Endothelial cell of umbilical vein (primary cell): ENCODE measurements at regions not wholly inside any gene's neighbourhood (a gene's known extent, or its start where the extent isn't known, plus 50 kb on each side); places are given as distances from the start of the nearest gene placed in this dataset.

Source experiments
- BruUV-seq: library from RNA; stranded (reverse); fragments of 400-500 nt; replicated peaks from 2 replicates; lab custom pipeline; 2021; lab: Mats Ljungman, UMichigan
- CTCF ChIA-PET: fragments of 300-600, 350-600 bp; sonication (Branson Sonifier 250); formaldehyde crosslinking; loops from one replicate; lab custom pipeline; 2021; ENCODE audit warnings: antibody characterized with exemption, inconsistent platforms; lab: Charles Lee
- POLR2A ChIA-PET: fragments of 300-600, 350-600 bp; sonication (Branson Sonifier 250); formaldehyde crosslinking; loops from one replicate; lab custom pipeline; 2021; ENCODE audit warnings: antibody characterized with exemption, inconsistent platforms; lab: Charles Lee
- DNase-seq: peaks from one replicate; pipeline ENCODE4 v3.0.0-alpha.2; 2011; ENCODE audit warnings: low read depth, low spot score
- FAIRE-seq: peaks from 2 replicates; lab custom pipeline; 2011; peaks lifted over from hg19 to GRCh38; lab: Jason Lieb, UNC
- H2AFZ ChIP-seq: 2 replicates; pipeline ENCODE4 v1.6.0; 2012; ENCODE audit warnings: low read depth, low read length, control low read depth, inconsistent platforms
- H3K27ac ChIP-seq: 2 replicates; pipeline ENCODE4 v1.5.1; 2011; ENCODE audit warnings: low read depth, mild to moderate bottlenecking, control low read depth, low read length, moderate library complexity; ENCODE audit not compliant: insufficient read depth
- H3K27me3 ChIP-seq, 2 experiments: 2 replicates each; pipeline versions ENCODE4 v1.6.0 to v1.6.1; 2011; ENCODE audit warnings: low read length in 2 of 2, mixed read lengths in 1 of 2; ENCODE audit not compliant: control insufficient read depth in 2 of 2, insufficient read depth in 2 of 2
- H3K36me3 ChIP-seq, 2 experiments: 2 replicates in 1 of 2; 3 replicates in 1 of 2; pipeline ENCODE4 v1.5.1; 2011; ENCODE audit warnings: low read length in 2 of 2, mild to moderate bottlenecking in 1 of 2, moderate library complexity in 1 of 2; ENCODE audit not compliant: control insufficient read depth in 2 of 2, insufficient read depth in 2 of 2; ENCODE audit errors: extremely low read depth in 1 of 2
- H3K4me1 ChIP-seq: 3 replicates; pipeline ENCODE4 v1.5.1; 2011; ENCODE audit warnings: mild to moderate bottlenecking, low read length; ENCODE audit not compliant: control insufficient read depth, insufficient read depth; ENCODE audit errors: extremely low read depth
- H3K4me2 ChIP-seq: 2 replicates; pipeline ENCODE4 v1.6.1; 2011; ENCODE audit warnings: low read length, control low read depth, mixed read lengths; ENCODE audit not compliant: insufficient read depth
- H3K4me3 ChIP-seq, 3 experiments: fragments of 200-600 bp in 1 of 3; sonication (generic), shearing (Covaris generic) in 1 of 3; replicated peaks in 1 of 3; 2 replicates each; pipeline ENCODE4 v1.5.1; 2011 to 2016; ENCODE audit warnings: control low read depth in 3 of 3, low read length in 3 of 3, mild to moderate bottlenecking in 2 of 3, inconsistent platforms in 1 of 3, low read depth in 1 of 3, moderate library complexity in 1 of 3; ENCODE audit not compliant: insufficient read depth in 1 of 3
- H3K79me2 ChIP-seq: 2 replicates; pipeline ENCODE4 v1.6.0; 2012; ENCODE audit warnings: low read length, inconsistent platforms; ENCODE audit not compliant: control insufficient read depth, insufficient read depth
- H3K9ac ChIP-seq: replicated peaks from 2 replicates; pipeline ENCODE3; 2011; ENCODE audit warnings: low read length, control low read depth; ENCODE audit not compliant: insufficient read depth; ENCODE audit errors: extremely low read depth
- H3K9me1 ChIP-seq: replicated peaks from 3 replicates; pipeline ENCODE4 v1.6.0; 2011; ENCODE audit warnings: mild to moderate bottlenecking, low read length; ENCODE audit not compliant: control insufficient read depth, insufficient read depth; ENCODE audit errors: extremely low read depth
- H3K9me3 ChIP-seq: replicated peaks from 2 replicates; pipeline ENCODE4 v1.5.1; 2012; ENCODE audit warnings: low read length, inconsistent platforms; ENCODE audit not compliant: control insufficient read depth, insufficient read depth
- H4K20me1 ChIP-seq: replicated peaks from 2 replicates; pipeline ENCODE3; 2011; ENCODE audit warnings: mild to moderate bottlenecking, low read length; ENCODE audit not compliant: control insufficient read depth, insufficient read depth; ENCODE audit errors: extremely low read depth
- GATA2 ChIP-seq: IDR thresholded peaks from 2 replicates; pipeline ENCODE4 v1.7.0; 2011; ENCODE audit warnings: low read depth, mild to moderate bottlenecking, moderate library complexity, mixed read lengths, low read length; ENCODE audit not compliant: insufficient read length, insufficient read depth
- dilution Hi-C: fragments of 300-500 bp; cut with MboI; formaldehyde crosslinking; loops from one replicate; pipeline ENCODE4 v1.15.0; 2019; ENCODE audit warnings: low sequenced_read_pairs; ENCODE audit not compliant: extremely low pct_ligation_motif_present
- intact Hi-C: fragments of 100-400 bp; cut with micrococcal nuclease; formaldehyde crosslinking; loops from one replicate; pipeline ENCODE4 v1.10.0; 2022
- TF ChIP-seq, protein P1 (sequence below): IDR thresholded peaks from 2 replicates; pipeline ENCODE4 v1.6.1; 2011; ENCODE audit not compliant: insufficient read depth, insufficient read length

DNA sequence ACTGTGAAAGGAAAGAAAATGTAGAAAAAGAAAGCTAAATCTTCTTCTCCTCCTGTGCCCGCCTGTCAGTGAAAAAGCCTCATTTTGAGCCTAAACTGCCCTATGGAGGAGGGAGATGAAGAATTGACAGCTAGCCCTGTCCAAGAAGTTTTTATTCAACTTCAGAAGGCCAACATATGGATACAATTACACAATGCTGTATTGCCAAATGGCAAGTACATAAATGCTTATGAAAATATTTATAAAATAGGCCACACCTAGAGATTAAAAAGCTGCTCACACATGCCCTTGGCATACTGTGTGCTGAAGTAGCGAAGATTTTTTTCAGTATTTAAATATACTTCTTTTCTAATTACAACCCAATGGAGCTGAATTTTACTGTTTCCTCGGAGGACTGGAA lies 65.1 kb upstream of the NEBL start:
- Histone ChIP-seq H3K79me2 (no peaks in the 10 kb centered on the region), H3K4me3 (no peak overlapping the region), H3K9ac (no peak overlapping the region), H2AFZ (no peak overlapping the region), H3K9me3 (no peaks in the 10 kb centered on the region), H4K20me1 (no peaks in the 10 kb centered on the region), H3K27me3 (peaks cover 2 to 4% of the 10 kb centered on the region in 2 experiments), H3K27ac (no peak overlapping the region), H3K36me3 (no peaks in the 10 kb centered on the region), H3K4me1 (no peaks in the 10 kb centered on the region), H3K9me1 (no peaks in the 10 kb centered on the region), H3K4me2 (no peak overlapping the region)
- TF ChIP-seq, protein P1, sequence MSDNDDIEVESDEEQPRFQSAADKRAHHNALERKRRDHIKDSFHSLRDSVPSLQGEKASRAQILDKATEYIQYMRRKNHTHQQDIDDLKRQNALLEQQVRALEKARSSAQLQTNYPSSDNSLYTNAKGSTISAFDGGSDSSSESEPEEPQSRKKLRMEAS, result no peak
- dilution Hi-C loops (no loop called here), intact Hi-C loops (no loop called here)
- ChIA-PET POLR2A (no interaction called here), CTCF (interaction anchor here (0.8 kb wide), 2 partner anchors 8 to 10 kb away, joined by 4 read pairs; no protein-coding TSS in a partner anchor)
- BruUV-seq, result no TSS peak
- FAIRE-seq (no peak), DNase-seq (no peak)

DNA sequence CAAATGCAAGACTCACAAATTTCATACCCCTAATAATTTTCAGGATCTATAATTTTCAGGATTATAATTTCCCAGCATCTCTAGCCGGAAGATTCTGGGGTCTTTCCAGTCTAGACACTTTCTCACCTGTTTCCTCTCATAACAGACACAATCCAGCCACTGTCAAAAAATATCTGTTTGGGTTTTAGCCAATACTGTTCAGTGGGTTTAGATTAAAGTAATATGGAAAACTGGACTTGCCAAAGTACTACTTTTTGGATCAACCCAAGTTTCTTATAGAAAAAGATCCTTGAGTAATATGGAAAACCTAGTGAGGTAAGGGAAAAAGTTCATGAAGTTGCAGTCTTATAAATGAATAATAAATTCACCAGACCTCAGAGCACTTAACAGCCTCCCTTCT lies 62.1 kb upstream of the NEBL start:
- Histone ChIP-seq H2AFZ (no peak overlapping the region), H3K27me3 (peaks cover 2 to 4% of the 10 kb centered on the region in 2 experiments), H3K27ac (no peak overlapping the region), H3K4me1 (no peaks in the 10 kb centered on the region), H3K79me2 (no peaks in the 10 kb centered on the region), H4K20me1 (no peaks in the 10 kb centered on the region), H3K9me1 (no peaks in the 10 kb centered on the region), H3K9me3 (no peaks in the 10 kb centered on the region), H3K4me3 (no peak overlapping the region), H3K36me3 (no peaks in the 10 kb centered on the region), H3K9ac (no peak overlapping the region), H3K4me2 (no peak overlapping the region)
- DNase-seq, result no peak
- CTCF ChIA-PET, result no interaction called here
- POLR2A ChIA-PET, result no interaction called here
- no TSS peak for BruUV-seq
- TF ChIP-seq GATA2, result no peak
- dilution Hi-C loops (no loop called here), intact Hi-C loops (no loop called here)
- no peak for FAIRE-seq
